NT2/D1 (cell line): ENCODE measurements at regions not wholly inside any gene's neighbourhood (a gene's known extent, or its start where the extent isn't known, plus 50 kb on each side); places are given as distances from the start of the nearest gene placed in this dataset.

Source experiments
- DNase-seq: peaks from one replicate; pipeline ENCODE4 v3.0.0-alpha.2; 2011; ENCODE audit warnings: low read depth, low spot score
- H3K27me3 ChIP-seq: 2 replicates; pipeline ENCODE4 v1.6.0; 2011; ENCODE audit warnings: mild to moderate bottlenecking; ENCODE audit not compliant: insufficient read length, insufficient read depth
- H3K36me3 ChIP-seq: 2 replicates; pipeline ENCODE4 v1.6.1; 2011; ENCODE audit warnings: mild to moderate bottlenecking, low read length, mixed read lengths; ENCODE audit not compliant: insufficient read depth, insufficient read length
- H3K4me1 ChIP-seq: 2 replicates; pipeline ENCODE4 v1.5.1; 2011; ENCODE audit not compliant: insufficient read depth, insufficient read length
- H3K4me3 ChIP-seq: 2 replicates; pipeline ENCODE4 v1.5.1; 2011; ENCODE audit warnings: low read depth; ENCODE audit not compliant: insufficient read length
- H3K9ac ChIP-seq: 2 replicates; pipeline ENCODE4 v1.6.0; 2011; ENCODE audit warnings: low read depth; ENCODE audit not compliant: insufficient read length
- H3K9me3 ChIP-seq: 2 replicates; pipeline ENCODE4 v1.5.1; 2011; ENCODE audit warnings: mild to moderate bottlenecking, low read length; ENCODE audit not compliant: insufficient read depth
- SUZ12 ChIP-seq: IDR thresholded peaks from 2 replicates; pipeline ENCODE4 v1.6.1; 2011; ENCODE audit not compliant: insufficient read length, insufficient read depth; ENCODE audit errors: extremely low read depth
- YY1 ChIP-seq: IDR thresholded peaks from 2 replicates; pipeline ENCODE4 v1.6.1; 2011; ENCODE audit not compliant: insufficient read length, insufficient read depth
- ZNF274 ChIP-seq: IDR thresholded peaks from 2 replicates; pipeline ENCODE4 v1.6.1; 2011; ENCODE audit warnings: mild to moderate bottlenecking, low read depth, low read length

- Histone ChIP-seq H3K36me3 (no peaks in the 10 kb centered on the region), H3K27me3 (no peaks in the 10 kb centered on the region), H3K9me3 (no peaks in the 10 kb centered on the region), H3K4me3 (no peak overlapping the region), H3K4me1 (no peaks in the 10 kb centered on the region), H3K9ac (no peak overlapping the region)
- no peak for TF ChIP-seq SUZ12
- no peak for TF ChIP-seq ZNF274
- TF ChIP-seq YY1, result no peak
- DNase-seq, result no peak
These were observed 53.5 kb upstream of the CHODL start for GRCh38 chr21:18191139-18191538.

- Histone ChIP-seq H3K9me3 (no peaks in the 10 kb centered on the region), H3K4me1 (no peaks in the 10 kb centered on the region), H3K9ac (no peak overlapping the region), H3K36me3 (no peaks in the 10 kb centered on the region), H3K4me3 (no peak overlapping the region), H3K27me3 (no peaks in the 10 kb centered on the region)
- DNase-seq, result no peak
- TF ChIP-seq ZNF274, result no peak
- no peak for TF ChIP-seq YY1
- no peak for TF ChIP-seq SUZ12
These were observed 66.1 kb upstream of the CHODL start for GRCh38 chr21:18178509-18178908.

GRCh38 chr21:18174370-18174769 is 70.3 kb upstream of the CHODL start:
- TF ChIP-seq YY1, result no peak
- no peak for TF ChIP-seq SUZ12
- no peak for TF ChIP-seq ZNF274
- Histone ChIP-seq H3K36me3 (no peaks in the 10 kb centered on the region), H3K9me3 (no peaks in the 10 kb centered on the region), H3K9ac (no peak overlapping the region), H3K4me3 (no peak overlapping the region), H3K27me3 (no peaks in the 10 kb centered on the region), H3K4me1 (no peaks in the 10 kb centered on the region)
- DNase-seq, result no peak

- DNase-seq, result no peak
- Histone ChIP-seq H3K4me3 (no peak overlapping the region), H3K36me3 (no peaks in the 10 kb centered on the region), H3K27me3 (no peaks in the 10 kb centered on the region), H3K4me1 (no peaks in the 10 kb centered on the region), H3K9ac (no peak overlapping the region), H3K9me3 (no peaks in the 10 kb centered on the region)
- TF ChIP-seq ZNF274 (no peak), YY1 (no peak), SUZ12 (no peak)
These were observed 73.8 kb upstream of the CHODL start for GRCh38 chr21:18170829-18171228.

- DNase-seq, result no peak
- H3K9ac ChIP-seq, result no peak overlapping the region
- H3K36me3 ChIP-seq, result no peaks in the 10 kb centered on the region
- no peaks in the 10 kb centered on the region for H3K27me3 ChIP-seq
- no peak overlapping the region for H3K4me3 ChIP-seq
- no peak for TF ChIP-seq ZNF274
- no peak for TF ChIP-seq SUZ12
- TF ChIP-seq YY1, result no peak
- H3K4me1 ChIP-seq, result no peaks in the 10 kb centered on the region
- H3K9me3 ChIP-seq, result no peaks in the 10 kb centered on the region
These were observed 74.4 kb upstream of the CHODL start for GRCh38 chr21:18170221-18170620.

GRCh38 chr21:18168108-18168507 is 76.5 kb upstream of the CHODL start:
- H3K9ac ChIP-seq, result no peak overlapping the region
- H3K9me3 ChIP-seq, result no peaks in the 10 kb centered on the region
- H3K36me3 ChIP-seq, result no peaks in the 10 kb centered on the region
- H3K4me3 ChIP-seq, result no peak overlapping the region
- TF ChIP-seq SUZ12, result no peak
- no peak for TF ChIP-seq ZNF274
- TF ChIP-seq YY1, result no peak
- H3K4me1 ChIP-seq, result no peaks in the 10 kb centered on the region
- no peaks in the 10 kb centered on the region for H3K27me3 ChIP-seq
- DNase-seq, result no peak

- H3K4me3 ChIP-seq, result no peak overlapping the region
- H3K9ac ChIP-seq, result no peak overlapping the region
- DNase-seq, result no peak
- H3K4me1 ChIP-seq, result no peaks in the 10 kb centered on the region
- no peaks in the 10 kb centered on the region for H3K27me3 ChIP-seq
- no peaks in the 10 kb centered on the region for H3K9me3 ChIP-seq
- TF ChIP-seq SUZ12 (no peak), ZNF274 (no peak), YY1 (no peak)
- H3K36me3 ChIP-seq, result no peaks in the 10 kb centered on the region
These were observed 79.7 kb upstream of the CHODL start for GRCh38 chr21:18164933-18165332.

- H3K4me1 ChIP-seq, result no peaks in the 10 kb centered on the region
- no peak overlapping the region for H3K4me3 ChIP-seq
- no peak for DNase-seq
- H3K9me3 ChIP-seq, result no peaks in the 10 kb centered on the region
- TF ChIP-seq ZNF274 (no peak), YY1 (no peak), SUZ12 (no peak)
- no peak overlapping the region for H3K9ac ChIP-seq
- no peaks in the 10 kb centered on the region for H3K27me3 ChIP-seq
- no peaks in the 10 kb centered on the region for H3K36me3 ChIP-seq
These were observed 80.2 kb upstream of the CHODL start for GRCh38 chr21:18164483-18164882.
